ENCODE measurements at regions not wholly inside any gene's neighbourhood (a gene's known extent, or its start where the extent isn't known, plus 50 kb on each side); places are given as distances from the start of the nearest gene placed in this dataset.

GRCh38 chr5:88364991-88365390 is 96.3 kb upstream of the TMEM161B start:
- TF ChIP-seq REST (IDR thresholded peaks at IDR 0.05; ENCODE audit: unreplicated experiment) (no peak), CTCF (conservative IDR thresholded peaks at IDR 0.05; ENCODE audit: low read depth in 2 of 2) (no peak), EZH2 (IDR thresholded peaks at IDR 0.05; ENCODE audit: low read depth, unreplicated experiment) (no peak), POLR2AphosphoS5 (IDR thresholded peaks at IDR 0.05; ENCODE audit: low read depth) (no peak), ZNF114 (CRISPR knock-in tag; IDR thresholded peaks at IDR 0.05) (no peak), CREB1 (CRISPR knock-in tag; IDR thresholded peaks at IDR 0.05; ENCODE audit: low read depth) (no peak)

All from GM23338 (cell line).